GM18499 (cell line): ENCODE measurements at regions not wholly inside any gene's neighbourhood (a gene's known extent, or its start where the extent isn't known, plus 50 kb on each side); places are given as distances from the start of the nearest gene placed in this dataset.
"Not testable (repeated sequence)": the region's sequence is repeated elsewhere in the genome, so short reads cannot be mapped to it uniquely, and the experiment has no call there.

Source experiments
- ATAC-seq: cut with Tn5 transposase; IDR thresholded peaks from one replicate; pipeline ENCODE4 v1.9.1; 2021; ENCODE audit warnings: moderate number of reproducible peaks; ENCODE audit not compliant: insufficient read depth, unreplicated experiment

DNA sequence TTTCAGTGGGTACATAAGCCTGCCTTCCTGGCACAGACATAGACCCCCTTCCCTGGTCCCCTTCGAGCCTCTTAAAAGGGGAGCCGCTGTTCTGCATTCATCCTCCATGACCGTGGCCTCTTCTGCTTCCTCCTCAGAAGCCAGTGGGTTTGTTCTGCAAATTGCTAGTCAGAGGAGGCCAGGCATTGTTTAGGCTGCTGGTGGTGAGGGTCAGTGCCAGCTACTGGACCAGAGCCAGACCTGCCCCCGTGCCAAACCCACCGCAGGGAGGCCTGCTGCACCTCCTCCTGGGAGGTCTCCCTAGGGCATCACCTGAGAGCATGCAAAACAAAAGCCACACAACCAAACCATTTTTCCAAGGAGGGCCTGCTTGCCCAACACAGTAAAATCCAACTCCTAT lies 178.4 kb downstream of the MIS18A start:
- no peak for ATAC-seq

DNA sequence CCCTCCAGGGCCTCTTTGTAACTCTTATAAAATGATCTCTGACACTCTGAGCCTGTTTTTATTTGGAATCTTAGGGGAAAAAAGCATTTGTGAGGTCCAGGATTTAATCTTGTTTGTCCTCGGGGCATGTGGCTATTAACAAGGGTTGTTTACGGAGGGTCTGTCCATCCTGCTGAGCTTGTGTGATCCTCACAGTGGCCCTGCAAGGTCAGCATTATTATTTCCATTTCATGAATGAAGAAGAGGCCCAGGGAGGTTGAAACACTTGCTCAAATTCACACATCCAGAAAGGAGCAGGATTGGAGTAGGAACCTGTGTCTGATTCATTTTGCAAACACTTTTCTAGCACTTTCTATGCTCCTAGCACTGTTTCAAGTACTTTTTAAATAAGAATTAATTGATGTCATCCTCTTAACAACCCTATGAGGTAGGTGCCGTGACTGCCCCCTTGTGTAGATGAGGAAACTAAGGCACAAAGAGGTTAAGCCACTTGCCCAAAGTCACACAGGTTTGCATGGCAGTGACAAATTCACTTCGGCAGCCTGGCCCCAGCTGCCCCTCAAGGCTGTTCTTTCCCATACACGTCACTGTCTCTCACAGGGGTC lies 178.9 kb downstream of the MIS18A start:
- no peak for ATAC-seq

DNA sequence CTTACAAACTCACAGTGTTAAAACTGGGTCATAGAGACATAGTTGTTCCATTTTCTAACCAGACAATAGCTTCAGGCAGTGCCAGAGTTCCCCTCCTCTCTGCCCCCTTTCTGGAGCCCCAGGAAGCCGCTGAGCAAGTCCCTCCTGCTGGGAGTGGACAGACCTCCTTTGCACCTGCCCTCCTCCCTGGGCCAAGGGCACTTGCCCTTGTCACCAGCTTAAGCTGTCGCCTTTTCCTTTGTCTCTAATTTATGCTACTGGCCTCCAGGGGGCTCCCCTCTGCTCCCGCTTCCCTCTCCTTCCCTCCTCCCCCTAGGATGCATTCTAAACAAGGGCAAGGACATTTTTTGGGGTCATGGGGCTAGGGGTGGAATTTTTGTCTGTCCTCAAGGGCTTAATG lies 182.4 kb downstream of the MIS18A start:
- no peak for ATAC-seq

DNA sequence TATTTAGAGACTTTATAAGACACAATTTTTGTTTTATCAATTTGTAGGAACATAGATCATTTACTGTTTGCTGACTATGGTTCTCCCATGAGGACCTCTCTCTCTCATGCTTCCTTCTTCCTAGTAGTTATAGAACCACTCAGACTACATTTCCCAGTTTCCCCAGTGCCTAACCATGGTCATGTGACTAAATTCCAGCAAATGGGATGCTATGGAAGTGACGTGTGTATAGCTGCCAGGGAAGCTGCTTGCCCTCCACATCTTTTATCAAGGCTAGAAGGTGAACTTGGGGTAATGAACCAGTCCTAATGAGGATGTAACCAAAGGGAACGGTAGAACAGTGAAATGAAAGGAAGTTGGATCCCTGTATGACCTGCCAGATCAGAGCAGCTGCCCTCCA lies 184.0 kb downstream of the MIS18A start:
- no peak for ATAC-seq

DNA sequence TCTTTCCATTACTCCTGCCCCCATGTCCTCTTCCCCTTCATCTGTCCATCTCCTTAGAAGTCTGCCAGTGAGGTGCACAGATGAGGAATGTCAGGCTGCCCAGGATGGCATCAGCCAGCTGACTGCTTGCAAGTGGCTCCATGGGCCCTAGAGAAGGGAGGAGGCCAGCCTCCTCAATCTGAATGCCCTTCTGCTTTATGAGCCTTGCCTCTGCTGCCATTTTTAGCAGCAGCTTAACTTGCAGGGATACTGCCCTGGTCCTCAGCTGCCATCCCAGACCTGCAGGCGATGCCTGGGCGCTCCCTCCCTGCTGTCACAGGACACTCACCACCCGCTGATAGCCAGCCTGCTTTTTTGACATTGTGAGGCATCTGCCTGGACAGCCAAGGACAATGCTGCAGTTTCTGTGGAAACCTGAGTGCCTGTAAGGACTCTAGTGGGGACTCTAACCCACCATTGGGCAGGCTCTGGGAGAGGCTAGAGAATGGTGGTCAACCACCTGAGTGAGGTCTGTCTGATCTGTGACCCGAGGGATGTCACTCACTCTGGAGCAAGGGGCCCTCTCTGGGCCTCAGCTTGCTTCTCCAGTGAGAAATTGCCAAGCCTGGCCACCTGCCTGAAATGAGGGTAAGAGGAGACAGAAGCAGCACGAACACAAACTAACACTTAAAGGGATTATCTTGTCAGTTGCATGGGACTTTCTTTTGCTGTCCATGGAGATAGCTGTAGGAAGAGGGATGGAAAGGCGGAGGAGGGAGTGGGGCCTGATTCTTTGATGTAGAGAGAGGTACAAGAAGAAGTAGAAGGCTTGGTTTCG lies 185.0 kb downstream of the MIS18A start:
- ATAC-seq, result no peak

DNA sequence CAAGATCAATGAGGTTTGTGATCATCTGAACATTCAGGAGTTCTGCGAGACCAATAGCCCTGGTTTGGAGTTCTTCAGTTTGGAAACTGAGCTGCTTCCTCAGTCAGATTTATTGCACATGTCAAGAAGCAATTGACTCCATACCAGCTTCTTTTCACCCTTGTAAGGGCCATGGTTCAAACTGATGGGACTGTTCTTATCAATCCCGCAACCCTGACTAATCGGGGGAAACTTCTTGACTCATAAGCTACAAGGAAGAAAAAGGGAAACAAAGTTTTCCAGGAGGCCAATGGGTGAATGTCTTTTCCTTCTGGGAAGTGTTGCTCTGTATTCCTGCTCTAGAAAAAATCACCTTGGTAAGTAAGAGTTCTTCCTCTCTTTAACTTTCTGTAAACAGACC lies 187.9 kb downstream of the MIS18A start:
- ATAC-seq, result no peak

DNA sequence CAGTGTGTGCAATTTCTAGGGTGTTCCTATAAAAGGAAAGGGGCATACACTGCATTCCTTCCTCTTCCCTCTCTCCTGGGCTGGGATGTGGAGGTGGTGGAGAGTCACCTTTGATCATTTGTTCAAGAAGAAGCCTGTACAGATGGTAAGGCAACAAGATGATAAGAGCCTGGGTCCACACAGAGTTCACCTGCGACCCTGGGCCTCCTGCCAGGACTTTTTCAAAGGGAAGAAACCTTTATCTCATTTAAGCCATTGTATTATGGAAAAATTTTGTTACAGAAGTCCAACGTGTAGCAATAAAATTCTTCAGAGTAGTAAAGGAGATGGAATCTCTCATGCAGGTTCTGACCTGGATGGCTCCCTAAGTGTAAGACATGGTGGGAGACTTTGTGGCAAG lies 189.1 kb downstream of the MIS18A start:
- ATAC-seq, result no peak

DNA sequence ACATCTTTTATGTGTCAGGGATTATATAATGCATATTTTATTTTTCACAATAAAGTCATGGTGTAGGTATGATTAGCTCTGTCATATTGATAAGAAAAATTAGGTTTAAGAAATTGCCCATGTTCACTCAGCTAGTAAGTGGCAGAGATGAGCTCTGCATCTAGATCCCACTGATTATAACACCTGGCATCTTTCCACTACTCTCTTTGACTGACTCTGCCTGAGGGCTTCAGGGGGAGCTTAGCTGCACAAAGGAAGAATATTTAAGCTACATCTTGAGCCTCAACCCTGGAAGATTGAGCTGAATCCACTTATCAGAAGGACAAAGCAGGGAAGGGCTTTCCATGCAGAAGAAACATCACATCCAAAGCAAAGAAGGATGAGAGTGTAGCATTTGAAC lies 190.4 kb downstream of the MIS18A start:
- ATAC-seq, result no peak

DNA sequence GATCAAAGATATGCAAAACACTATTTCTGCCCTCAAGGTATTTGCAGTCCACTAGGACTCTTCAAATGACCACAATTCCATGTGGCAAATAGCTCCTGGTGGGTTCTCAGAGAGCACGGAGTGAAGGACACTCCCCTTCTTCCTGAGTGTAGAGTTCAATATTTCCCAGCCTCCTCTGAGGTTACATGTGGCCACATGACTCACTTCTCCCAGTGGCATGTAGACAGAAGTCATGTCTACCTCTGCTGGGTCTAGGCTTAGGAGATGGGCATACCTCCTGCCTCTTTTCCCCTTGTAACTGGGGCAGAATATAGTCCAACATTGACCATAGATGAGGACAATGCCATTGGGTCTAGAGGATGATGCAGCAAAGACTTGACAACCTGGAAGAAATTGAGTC lies 191.4 kb downstream of the MIS18A start:
- no peak for ATAC-seq

DNA sequence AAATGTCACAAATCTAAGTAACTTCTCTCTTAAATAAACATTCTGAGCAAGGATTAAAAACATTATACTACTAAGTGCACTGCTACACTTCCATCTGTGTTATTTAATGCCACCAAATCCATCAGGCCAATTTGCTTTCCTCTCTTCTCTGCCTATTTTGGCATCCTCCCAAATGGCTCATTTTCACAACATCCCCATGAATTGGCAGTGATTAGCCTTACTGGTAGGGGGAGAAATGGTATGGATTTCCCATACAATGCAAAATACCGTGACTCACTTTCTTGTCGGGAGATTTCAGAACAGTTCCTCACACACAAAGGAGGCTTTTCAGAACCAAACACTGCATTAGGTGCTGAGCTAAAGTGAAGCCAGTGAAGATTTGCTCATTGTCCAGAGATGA lies 195.7 kb downstream of the MIS18A start:
- no peak for ATAC-seq

DNA sequence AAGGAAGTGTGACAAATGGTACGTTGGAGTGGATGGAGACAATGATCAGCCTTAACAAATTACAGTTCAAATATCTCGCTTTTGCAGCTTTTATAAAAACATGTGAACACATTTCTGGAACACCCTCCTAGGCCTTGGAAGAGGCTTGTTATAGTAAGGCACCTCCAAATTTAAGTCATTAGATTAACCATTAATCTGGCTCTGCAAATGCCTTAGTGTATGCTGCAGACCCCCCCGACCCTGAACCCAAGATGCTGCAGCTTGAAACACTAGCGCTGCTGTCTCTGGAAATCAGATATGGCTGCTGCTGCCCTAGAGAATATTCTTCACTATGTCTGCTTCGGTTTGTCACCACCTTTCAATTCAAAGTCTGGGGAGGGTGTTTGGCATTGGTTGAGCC lies 196.4 kb downstream of the MIS18A start:
- ATAC-seq, result no peak

DNA sequence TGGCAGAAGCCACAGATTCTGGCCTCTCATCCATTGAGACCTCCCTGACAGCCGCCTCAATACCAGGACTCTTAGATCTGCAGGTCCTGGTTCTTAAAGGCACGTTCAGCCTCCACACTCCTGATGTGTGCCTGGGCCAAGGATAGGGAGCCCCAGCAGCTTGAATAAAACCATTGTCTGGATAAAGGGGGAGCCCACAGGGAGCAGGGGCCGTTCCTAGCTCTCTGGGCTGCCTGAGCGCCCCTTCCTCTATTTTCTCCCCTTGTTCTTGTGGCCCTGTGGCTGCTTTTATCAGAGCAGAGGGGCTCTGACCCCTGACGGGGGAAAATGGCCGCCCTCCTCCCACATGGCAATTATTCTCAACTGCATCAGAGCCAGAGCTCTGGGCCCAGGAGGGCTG lies 200.8 kb downstream of the HUNK start:
- ATAC-seq, result no peak

DNA sequence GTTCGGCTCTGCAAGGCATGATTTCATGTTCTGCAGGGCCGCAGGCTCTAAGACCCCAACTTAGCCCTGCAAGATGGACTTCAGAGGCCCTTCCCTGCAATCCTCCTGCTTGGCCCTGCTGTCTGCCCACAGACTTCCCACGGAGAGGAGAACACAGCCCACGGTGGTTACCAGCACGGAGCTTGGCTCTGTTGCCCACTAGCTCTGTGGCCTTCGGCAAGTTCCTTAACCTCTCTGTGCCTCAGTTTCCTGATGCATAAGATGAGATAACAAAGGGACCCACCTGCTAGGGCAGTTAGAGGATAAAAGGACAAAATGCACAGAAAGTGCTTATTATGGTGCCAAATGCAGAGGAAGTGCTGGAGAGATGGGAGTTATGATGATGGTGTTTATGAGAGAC lies 200.4 kb downstream of the HUNK start:
- ATAC-seq, result no peak

DNA sequence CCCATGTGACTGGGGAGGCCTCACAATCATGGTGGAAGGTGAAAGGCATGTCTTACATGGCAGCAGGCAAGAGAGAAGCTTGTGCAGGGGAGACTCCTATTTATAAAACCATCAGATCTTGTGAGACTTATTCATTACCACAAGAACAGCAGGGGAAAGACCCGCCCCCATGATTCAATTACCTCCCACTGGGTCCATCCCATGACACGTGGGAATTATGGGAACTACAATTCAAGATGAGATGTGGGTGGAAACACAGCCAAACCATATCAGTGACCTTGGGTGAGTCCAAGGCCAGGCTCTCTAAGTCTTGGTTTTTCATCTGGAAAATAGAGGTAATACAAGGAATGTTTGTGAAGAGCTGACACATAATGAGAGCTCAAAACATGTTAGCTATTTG lies 198.8 kb downstream of the HUNK start:
- not testable (repeated sequence) for ATAC-seq

DNA sequence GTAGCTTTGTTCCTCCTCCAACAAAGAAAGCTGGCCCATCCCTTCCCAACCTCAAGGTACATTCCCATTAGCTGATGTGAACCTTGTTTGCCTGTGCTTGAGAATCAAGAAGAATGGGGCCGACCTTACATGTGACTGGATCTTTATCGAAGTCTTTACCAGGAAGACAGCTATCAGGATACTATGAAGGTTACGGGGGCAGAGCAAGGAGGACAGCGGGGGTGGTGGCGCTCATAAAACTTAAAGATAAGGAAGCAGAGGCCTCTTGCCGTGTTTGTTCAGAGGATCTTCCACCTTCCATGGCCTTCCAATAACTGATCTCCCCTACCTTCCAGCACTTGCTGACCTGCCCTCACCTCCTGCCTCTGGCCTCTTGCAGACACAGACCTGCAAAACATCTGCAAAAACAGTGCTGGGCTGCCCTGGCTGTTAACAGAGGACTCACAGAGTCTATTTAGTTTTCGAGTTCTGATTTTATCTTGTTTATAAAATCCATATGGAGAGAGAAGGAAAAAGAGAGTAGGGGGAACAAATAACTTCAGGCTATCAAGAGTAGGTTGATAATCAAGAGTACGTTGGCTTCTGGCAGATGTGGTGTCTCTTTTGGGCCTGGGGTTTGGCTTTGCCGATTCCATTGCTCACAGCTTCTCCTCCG lies 198.0 kb downstream of the HUNK start:
- ATAC-seq, result no peak

DNA sequence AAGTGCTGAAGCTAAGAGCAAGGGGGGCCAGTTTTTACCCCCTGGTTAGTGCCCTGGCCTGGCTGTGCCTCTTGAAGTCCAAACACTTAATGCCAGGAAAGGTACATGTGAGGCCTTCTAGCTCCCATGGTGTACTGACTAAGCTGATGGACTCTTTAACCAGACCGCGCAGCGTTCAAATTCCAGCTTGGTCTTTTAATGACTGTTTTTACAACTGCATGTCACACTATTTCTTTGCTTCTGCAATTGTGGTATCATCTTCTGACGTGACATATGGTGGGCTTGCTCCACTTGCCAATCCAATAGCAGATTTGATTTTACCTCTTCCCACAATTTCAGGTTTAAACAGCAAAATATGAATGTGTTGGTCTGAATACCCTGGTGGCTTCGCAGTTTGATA lies 197.3 kb downstream of the HUNK start:
- no peak for ATAC-seq

DNA sequence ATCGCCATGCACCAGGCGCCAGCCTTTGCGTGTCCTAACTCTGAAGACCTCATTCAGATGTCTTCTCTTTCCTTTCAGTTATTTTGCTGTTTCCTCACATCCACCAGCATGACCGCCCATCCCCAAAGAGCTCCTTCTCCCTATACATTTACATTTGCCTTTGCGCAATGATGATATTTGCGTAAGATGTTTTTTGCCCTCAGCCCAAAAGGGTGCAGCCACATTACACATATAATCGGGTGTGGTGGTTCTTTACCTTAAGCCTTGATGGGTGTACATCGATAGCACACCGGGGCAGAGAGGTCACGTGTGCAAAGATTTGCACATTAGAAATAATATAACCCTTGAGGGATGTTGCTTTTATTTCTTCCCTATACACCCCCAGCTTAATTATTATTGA lies 192.8 kb downstream of the HUNK start:
- ATAC-seq, result no peak

DNA sequence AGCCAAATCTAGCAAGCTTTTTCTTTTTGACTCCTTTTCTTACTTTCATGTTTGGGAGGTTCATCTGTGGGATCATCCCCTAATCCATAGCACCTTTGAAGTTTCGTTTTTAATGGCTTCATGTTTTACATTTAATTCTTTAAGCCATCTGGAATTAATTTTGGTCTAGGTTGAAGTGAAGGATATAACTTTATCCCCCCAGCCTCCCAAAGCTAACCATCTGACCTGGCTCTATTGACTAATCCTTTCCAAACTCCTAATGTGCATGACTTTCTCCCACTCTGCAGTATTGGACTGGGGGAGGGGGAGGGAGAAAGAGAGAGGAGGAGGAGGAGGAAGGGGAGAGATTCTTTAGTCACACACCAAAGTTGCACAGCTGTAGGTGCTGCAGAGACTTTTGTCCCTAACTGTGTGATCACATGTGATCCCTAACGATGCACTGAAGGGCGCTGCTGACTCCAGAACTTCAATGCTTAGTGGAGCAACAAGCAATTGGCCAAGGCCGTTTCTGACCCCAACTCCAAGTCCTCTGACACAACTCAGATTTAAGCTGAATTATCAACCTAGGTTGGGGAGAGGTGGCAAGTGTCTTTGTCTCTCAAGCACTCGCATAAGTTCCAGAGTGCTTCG lies 191.6 kb downstream of the HUNK start:
- ATAC-seq, result no peak

DNA sequence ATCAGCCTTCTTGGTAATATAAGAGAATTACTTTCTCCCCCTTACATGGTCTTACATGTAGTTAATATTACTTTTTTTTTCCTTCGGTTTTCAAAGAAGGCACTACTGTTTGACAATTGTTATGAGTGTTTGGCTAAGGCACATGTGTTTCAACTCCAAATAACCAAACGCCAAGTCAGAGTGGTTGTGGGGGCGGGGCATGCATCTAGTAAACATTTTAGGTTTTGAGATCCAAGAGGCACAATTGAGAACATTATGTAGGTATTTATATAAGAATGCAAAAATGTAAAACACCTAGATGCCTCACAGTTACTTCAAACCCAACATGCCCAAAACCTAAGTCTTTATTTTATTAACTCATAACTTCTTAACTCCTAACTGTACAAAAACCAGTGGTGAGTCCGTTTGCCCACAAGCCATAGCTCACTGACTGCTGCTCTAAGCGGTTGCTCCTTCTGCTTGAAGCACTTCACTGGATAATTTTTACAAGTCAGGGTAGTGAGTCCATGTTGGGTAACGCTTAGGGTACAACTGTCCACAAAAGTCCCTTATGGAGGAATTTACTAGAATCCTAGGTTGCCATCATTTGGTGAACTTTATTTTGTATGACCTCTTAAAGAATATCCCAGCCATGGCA lies 189.9 kb downstream of the HUNK start:
- no peak for ATAC-seq

DNA sequence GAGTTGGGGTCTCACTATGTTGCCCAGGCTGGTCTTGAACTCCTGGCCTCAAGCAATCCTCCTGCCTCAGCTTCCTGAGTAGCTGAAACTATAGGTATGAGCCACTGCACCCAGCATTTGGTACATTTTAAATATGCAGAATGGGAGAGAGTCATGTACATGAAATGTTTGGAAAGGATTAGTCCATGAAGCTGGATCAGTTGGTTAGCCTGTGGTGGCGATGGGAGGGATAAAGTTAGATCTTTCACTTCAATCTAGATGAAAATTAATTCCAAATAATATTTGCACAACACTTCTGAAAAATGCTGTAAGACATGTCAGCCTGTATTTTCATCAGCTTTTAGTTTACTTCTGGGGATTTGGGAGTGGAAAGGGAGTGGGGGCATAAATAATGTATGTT lies 188.9 kb downstream of the HUNK start:
- no peak for ATAC-seq

DNA sequence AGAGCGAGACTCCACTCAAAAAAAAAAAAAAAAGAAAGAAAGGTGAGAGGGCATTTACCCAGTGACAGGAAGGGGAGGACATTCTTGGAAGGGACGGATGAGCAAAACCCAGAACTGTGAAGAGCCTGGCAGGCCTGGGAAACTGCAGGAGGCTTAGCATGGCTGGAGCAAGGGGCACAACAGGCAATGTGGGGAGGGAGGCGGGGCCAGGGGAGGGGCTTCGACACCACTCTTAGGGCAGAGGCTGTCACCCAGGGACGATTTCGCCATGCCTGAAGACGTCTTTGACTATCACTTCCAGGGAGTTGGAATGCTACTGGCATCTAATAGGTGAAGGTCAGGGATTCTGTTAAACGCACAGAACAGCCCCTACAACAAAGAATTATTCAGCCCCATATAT lies 184.0 kb downstream of the HUNK start:
- no peak for ATAC-seq
